Right atrium auricular region (tissue), 2 donors: ENCODE measurements at regions not wholly inside any gene's neighbourhood (a gene's known extent, or its start where the extent isn't known, plus 50 kb on each side); places are given as distances from the start of the nearest gene placed in this dataset.
"Not testable (repeated sequence)": the region's sequence is repeated elsewhere in the genome, so short reads cannot be mapped to it uniquely, and the experiment has no call there.

Source experiments
- DNase-seq: peaks from one replicate; pipeline ENCODE4 v3.0.0-alpha.2; 2019; ENCODE audit warnings: low spot score
- H3K27ac ChIP-seq, 2 donors: fragments of 200-600 bp; sonication (generic); 1 replicate in 1 of 2; 2 replicates in 1 of 2; pipeline ENCODE4 v1.5.1; 2016 to 2019
- H3K27me3 ChIP-seq, 2 donors: fragments of 200-600 bp; sonication (generic); one replicate each; pipeline versions ENCODE4 v1.5.1 to v1.6.0; 2017 to 2019
- H3K36me3 ChIP-seq: fragments of 200-600 bp; sonication (generic); one replicate; pipeline ENCODE4 v1.5.1; 2016
- H3K4me1 ChIP-seq, 2 donors: fragments of 200-600 bp; sonication (generic); one replicate each; pipeline versions ENCODE4 v1.5.1 to v1.6.0; 2017 to 2019
- H3K4me3 ChIP-seq, 2 donors: fragments of 200-600 bp; sonication (generic); 1 replicate in 1 of 2; 2 replicates in 1 of 2; pipeline ENCODE4 v1.5.1; 2017 to 2019; ENCODE audit warnings: mild to moderate bottlenecking in 1 of 2, moderate library complexity in 1 of 2
- H3K9me3 ChIP-seq, 2 donors: fragments of 200-600 bp; sonication (generic); one replicate each; pipeline ENCODE4 v1.5.1; 2019
- TF ChIP-seq, protein P1 (sequence below), 2 donors: fragments of 200-600 bp; sonication (generic); IDR thresholded peaks; one replicate each; pipeline ENCODE4 v1.5.1; 2019; ENCODE audit warnings: antibody characterized with exemption in 2 of 2

DNA sequence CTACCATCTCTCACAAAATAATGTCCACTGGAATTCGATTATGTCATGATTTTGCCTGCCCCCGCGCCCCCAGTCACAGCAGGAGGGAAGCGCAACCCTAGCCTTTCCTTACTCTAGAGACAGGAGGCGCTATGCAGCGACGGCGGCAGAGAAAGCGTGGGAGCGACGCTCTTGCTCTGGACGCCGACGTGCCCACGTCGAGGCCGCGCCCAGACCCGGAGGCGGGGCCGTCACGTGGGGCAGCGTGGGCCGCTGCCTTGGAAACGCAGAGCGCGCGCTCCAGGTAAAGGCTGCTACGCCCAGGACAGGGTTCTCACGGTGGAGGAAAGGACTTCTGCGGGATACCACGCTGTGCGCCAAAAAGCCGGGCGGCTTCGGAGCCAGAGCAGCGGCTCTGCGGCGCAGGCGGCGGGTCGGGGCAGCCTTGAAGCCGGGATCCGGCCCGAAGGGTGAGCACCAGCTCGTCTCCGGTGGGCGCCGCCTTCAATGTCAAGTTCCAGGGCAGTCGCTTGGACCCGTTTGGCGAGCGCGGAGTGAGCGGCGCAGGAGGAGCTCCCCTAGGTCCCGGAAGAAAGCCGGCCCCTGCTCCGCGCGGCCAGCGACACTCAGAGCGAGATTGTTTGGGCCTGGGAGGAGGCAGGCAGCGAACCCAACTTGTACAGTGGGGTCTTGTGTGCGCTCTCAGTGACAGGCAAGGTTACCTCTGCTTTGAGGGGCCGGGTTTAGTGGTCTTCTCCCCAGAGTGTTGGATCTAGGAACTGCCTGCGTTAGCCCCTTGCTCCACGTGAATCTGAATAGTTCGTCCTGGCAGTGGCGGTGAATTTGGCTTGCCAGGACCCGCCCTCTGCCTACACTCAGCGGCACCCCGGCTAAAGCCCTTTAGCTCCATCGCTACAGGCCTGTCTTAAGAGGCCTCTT is 121.7 kb downstream of the MRPL57 start:
- Histone ChIP-seq H3K9me3 (no peaks in the 10 kb centered on the region), H3K27ac (peak overlapping the region; percentile 70 to 74), H3K4me1 (peaks cover 0 to 24% of the 10 kb centered on the region in 2 donors), H3K27me3 (no peaks in the 10 kb centered on the region), H3K4me3 (peak overlapping the region; percentile 87 to 99), H3K36me3 (no peaks in the 10 kb centered on the region)
- TF ChIP-seq, protein P1, sequence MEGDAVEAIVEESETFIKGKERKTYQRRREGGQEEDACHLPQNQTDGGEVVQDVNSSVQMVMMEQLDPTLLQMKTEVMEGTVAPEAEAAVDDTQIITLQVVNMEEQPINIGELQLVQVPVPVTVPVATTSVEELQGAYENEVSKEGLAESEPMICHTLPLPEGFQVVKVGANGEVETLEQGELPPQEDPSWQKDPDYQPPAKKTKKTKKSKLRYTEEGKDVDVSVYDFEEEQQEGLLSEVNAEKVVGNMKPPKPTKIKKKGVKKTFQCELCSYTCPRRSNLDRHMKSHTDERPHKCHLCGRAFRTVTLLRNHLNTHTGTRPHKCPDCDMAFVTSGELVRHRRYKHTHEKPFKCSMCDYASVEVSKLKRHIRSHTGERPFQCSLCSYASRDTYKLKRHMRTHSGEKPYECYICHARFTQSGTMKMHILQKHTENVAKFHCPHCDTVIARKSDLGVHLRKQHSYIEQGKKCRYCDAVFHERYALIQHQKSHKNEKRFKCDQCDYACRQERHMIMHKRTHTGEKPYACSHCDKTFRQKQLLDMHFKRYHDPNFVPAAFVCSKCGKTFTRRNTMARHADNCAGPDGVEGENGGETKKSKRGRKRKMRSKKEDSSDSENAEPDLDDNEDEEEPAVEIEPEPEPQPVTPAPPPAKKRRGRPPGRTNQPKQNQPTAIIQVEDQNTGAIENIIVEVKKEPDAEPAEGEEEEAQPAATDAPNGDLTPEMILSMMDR (IDR thresholded peaks at IDR 0.05), result peak; percentile 92 to 96
- peak; percentile 82 for DNase-seq

DNA sequence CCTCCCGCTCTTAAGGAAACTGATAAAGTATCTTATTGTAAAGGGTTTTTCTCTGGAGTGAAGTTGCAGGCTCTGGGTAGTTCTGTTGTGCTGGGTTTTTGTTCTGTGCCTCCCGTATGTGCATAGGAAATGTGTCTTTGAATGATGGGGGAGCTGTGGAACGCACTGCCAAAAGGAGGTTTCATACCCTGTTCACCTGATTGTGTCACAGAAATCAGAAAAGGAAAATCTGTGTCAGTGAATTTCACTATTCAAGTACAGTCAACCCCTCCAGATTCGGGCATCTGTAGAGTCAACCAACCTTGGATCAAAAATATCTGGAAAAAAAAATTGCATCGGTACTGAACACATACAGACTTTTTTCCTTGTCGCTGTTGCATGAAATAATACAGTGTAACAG is 127.8 kb downstream of the MRPL57 start:
- Histone ChIP-seq H3K27me3 (no peaks in the 10 kb centered on the region), H3K36me3 (no peaks in the 10 kb centered on the region), H3K4me3 (no peak overlapping the region), H3K27ac (no peak overlapping the region), H3K4me1 (peaks cover 0 to 3% of the 10 kb centered on the region in 2 donors), H3K9me3 (no peaks in the 10 kb centered on the region)
- TF ChIP-seq, protein P1 (IDR thresholded peaks at IDR 0.05), result no peak
- no peak for DNase-seq

DNA sequence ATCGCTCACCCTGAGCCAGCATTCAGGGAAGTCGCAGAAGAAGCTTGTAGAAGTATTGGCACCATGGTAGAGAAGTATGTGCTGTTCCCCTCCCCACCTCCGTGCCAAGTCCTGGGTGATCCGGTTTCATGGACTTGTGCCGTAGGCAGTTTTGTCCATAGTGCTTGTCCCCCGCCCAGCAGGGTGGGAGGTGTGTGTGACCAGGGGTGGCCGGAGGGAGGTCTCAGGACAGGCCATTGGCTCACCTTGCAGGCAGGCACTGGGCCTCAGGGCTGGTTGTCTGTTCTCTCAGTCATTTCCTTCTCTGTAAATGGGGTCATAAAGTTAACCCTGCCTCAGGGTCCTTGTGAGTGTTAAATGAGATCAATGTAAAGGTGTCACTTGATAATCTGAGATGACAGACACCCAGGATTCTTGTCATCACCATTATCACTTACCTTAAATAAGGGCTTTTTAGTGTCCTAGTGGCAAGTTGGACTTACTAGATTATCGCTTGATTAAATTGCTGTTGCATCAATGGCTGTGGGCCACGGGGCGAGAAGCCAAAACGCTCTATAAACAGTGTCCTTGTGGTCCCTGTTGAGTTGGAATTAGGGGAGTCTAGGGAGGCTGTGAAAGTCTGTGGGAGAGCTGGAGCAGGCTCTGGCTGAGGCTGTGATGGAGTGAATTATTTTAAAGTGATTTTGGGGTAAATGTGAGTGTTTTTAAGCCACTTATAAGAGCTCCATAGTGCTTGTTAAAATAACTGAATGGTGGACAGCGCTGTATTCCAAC is 130.0 kb downstream of the MRPL57 start:
- not testable (repeated sequence) for H3K27ac ChIP-seq, H3K9me3 ChIP-seq

DNA sequence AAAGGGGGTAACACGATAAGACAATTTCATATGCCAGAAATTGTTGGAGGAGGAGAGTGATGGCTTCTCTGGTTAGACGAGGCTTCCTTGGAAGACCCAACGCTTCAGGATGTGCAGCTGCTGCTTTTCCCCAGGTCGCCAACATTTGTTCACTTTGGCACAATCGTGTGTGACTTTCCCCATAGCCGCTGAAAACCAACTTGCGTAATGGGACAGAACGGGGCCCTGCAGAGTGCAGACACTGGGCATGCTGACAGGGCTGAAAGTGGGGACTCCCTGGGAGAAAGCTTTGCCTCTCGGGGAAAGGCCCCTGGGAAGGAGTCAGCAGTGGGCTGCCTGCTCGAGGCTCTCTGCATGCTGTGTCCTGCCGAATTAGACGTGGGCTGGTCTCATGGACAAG is 130.7 kb downstream of the MRPL57 start:
- H3K27ac ChIP-seq, H3K36me3 ChIP-seq, H3K9me3 ChIP-seq, H3K4me3 ChIP-seq, DNase-seq, H3K27me3 ChIP-seq, H3K4me1 ChIP-seq: not testable (repeated sequence)

More for the DNA sequence above, 130.0 kb downstream of the MRPL57 start:
- H3K4me3 ChIP-seq, H3K27me3 ChIP-seq, H3K36me3 ChIP-seq, DNase-seq, H3K4me1 ChIP-seq: not testable (repeated sequence)

DNA sequence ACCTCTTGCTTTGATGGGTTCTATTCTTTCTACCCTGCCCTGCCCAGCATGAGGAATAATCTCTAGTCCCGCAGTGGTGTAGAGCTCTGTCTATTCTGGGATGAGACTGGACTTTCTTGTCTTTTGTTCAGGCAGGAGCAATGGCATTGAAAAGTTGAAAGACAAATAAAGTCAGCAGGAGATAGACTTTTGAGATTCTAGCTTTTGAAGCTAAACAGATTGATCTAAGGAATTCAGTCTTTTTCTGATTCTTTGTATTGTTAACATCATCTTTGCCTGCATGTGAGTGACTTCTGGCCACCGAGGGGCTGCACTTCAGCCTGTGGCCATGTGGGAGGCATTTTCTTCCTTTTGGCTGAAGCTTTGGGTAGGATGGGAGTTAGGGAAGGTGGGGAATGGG is 132.4 kb downstream of the MRPL57 start:
- Histone ChIP-seq H3K4me1 (no peaks in the 10 kb centered on the region), H3K4me3 (no peak overlapping the region), H3K36me3 (no peaks in the 10 kb centered on the region), H3K9me3 (no peaks in the 10 kb centered on the region), H3K27me3 (no peaks in the 10 kb centered on the region), H3K27ac (no peak overlapping the region)
- TF ChIP-seq, protein P1 (IDR thresholded peaks at IDR 0.05), result no peak
- no peak for DNase-seq

DNA sequence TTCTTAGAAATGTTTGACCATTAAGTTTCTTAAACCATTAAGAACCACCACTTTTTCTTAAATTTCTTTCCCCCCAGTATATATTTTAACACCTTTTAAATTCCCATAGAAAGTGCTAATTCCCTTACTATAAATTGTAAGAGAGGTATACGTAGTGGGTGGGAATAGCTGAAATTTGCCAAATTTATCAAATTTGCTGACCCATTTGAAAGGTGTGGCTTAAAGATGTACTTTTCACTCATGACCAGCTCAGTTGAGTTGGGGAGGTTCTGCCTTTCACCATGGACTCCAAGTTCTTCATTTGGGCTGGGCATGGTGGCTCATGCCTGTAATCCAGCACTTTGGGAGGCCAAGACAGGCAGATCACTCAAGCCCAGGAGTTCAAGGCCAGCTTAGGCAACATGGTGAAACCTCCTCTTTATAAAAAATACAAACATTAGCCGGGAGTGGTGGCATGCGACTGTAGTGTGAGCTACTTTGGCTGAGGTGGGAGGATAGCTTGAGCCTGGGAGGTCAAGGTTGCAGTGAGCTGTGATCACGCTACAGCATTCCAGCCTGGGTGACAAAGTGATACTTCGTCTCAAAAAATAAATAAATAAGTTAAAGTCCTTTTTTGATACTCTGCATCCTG is 133.2 kb downstream of the MRPL57 start:
- Histone ChIP-seq H3K27me3 (no peaks in the 10 kb centered on the region), H3K4me3 (no peak overlapping the region), H3K27ac (no peak overlapping the region), H3K36me3 (no peaks in the 10 kb centered on the region), H3K4me1 (no peaks in the 10 kb centered on the region), H3K9me3 (no peaks in the 10 kb centered on the region)
- TF ChIP-seq, protein P1 (IDR thresholded peaks at IDR 0.05), result no peak
- DNase-seq, result no peak
